Activated CD4-positive, alpha-beta T cell treated with anti-CD3 and anti-CD28 coated beads, Interleukin-2, amount 10 ng/mL, durations not matched to agents 7 days and 5 days (primary cell): ENCODE measurements at regions not wholly inside any gene's neighbourhood (a gene's known extent, or its start where the extent isn't known, plus 50 kb on each side); places are given as distances from the start of the nearest gene placed in this dataset.

Experiments
- CTCF ChIA-PET: fragments of 350-600 bp; sonication (Branson Sonifier 250); formaldehyde crosslinking; loops from one replicate; lab custom pipeline; 2021; ENCODE audit warnings: antibody characterized with exemption; lab: Charles Lee
- POLR2A ChIA-PET: fragments of 350-600 bp; sonication (Branson Sonifier 250); formaldehyde crosslinking; loops from one replicate; lab custom pipeline; 2021; ENCODE audit warnings: antibody characterized with exemption; lab: Charles Lee
- DNase-seq: peaks from one replicate; pipeline ENCODE4 v3.0.0-alpha.2; 2020
- H3K27ac Mint-ChIP-seq: one replicate; pipeline ENCODE4 v1.8.0; 2021; ENCODE audit warnings: mild to moderate bottlenecking, moderate library complexity, mixed read lengths
- H3K27me3 Mint-ChIP-seq: one replicate; pipeline ENCODE4 v1.8.0; 2021; ENCODE audit warnings: mixed read lengths
- H3K36me3 Mint-ChIP-seq: one replicate; pipeline ENCODE4 v1.8.0; 2021; ENCODE audit warnings: low read depth, mixed read lengths
- H3K4me1 Mint-ChIP-seq: one replicate; pipeline ENCODE4 v1.8.0; 2021; ENCODE audit warnings: mixed read lengths
- H3K4me3 Mint-ChIP-seq: one replicate; pipeline ENCODE4 v1.8.0; 2021; ENCODE audit warnings: mild to moderate bottlenecking, moderate library complexity, mixed read lengths
- H3K9me3 Mint-ChIP-seq: one replicate; pipeline ENCODE4 v1.8.0; 2021; ENCODE audit warnings: mixed read lengths

DNA sequence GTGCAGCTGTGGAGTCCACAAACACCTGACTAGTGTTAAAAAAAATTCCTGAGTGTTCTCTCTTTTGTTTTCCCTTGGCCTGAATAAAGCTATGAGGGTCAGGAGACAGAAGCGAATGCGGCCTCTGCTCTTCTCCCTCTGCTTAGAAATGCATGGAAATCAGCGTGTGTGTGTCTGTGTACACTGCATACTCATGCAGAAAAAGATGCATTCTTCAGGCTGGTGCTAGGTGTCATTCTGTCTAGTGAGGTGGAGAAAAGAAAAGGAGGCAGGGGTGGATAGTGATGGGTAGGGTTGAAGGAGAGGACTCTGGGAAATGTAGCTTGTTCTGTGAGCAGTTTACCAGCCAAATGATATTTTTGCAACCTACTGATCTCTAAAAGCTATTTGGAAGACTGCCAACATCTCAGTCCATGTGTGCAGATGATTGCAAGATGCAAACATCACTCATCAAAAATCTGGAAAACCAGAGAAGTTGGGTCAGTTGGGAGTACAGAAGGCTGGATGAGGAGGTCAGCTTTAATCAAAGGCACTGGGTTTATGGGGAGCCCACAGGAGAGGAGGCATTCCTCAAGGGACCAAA, 177.7 kb downstream of the INSIG2 start:
- Mint-ChIP-seq H3K4me1 (no peaks in the 10 kb centered on the region), H3K36me3 (no peaks in the 10 kb centered on the region), H3K27me3 (peaks cover 2% of the 10 kb centered on the region), H3K4me3 (no peak overlapping the region), H3K27ac (no peak overlapping the region), H3K9me3 (no peaks in the 10 kb centered on the region)
- CTCF ChIA-PET, result interaction anchor here (0.5 to 1.5 kb wide), 2 partner anchors 29 to 1004 kb away, joined by 3 to 4 read pairs; no protein-coding TSS in a partner anchor
- no peak for DNase-seq
- POLR2A ChIA-PET, result no interaction called here

DNA sequence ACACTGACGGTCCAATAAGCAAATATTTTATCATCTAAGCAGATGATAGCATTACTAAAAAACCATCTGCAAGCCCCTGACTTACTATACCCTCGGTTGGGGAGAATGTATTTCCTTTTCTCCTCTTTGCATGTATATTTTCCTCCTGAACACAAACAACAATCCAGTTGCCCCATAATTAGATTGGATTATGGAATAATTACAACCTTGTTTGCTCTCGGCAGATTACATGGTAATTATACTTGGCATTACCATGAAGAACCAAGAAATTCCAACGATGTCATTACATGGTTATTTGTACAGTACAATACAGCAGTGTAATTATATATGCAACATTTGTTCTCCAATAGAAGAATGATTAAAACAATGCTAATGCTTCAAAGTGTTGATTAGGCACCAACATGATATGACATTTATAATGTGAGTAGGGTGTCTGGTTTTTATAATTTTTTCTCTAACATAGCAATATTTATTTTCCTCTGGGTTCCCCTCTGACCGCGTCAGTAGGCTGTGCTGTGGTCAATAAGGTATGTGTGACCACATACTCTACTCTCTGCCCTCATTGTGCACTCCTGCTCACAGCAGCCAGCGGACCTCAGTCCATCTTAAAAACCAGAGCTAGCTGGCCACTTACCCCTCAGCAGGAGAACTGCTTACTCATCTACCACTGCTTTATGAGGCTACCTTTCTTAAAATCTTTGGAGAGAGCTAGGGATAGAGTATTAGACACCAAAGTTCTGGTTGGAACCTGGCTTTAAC, 176.1 kb downstream of the INSIG2 start:
- Mint-ChIP-seq H3K27ac (no peak overlapping the region), H3K9me3 (no peaks in the 10 kb centered on the region), H3K4me1 (no peaks in the 10 kb centered on the region), H3K4me3 (no peak overlapping the region), H3K36me3 (no peaks in the 10 kb centered on the region), H3K27me3 (peaks cover 6% of the 10 kb centered on the region)
- DNase-seq, result no peak
- ChIA-PET POLR2A (no interaction called here), CTCF (no interaction called here)

- ChIA-PET CTCF (no interaction called here), POLR2A (no interaction called here)
- no peak overlapping the region for H3K27ac Mint-ChIP-seq
- no peaks in the 10 kb centered on the region for H3K36me3 Mint-ChIP-seq
- DNase-seq, result no peak
- H3K9me3 Mint-ChIP-seq, result no peaks in the 10 kb centered on the region
- H3K4me1 Mint-ChIP-seq, result no peaks in the 10 kb centered on the region
- H3K4me3 Mint-ChIP-seq, result no peak overlapping the region
- H3K27me3 Mint-ChIP-seq, result peaks cover 15% of the 10 kb centered on the region
Observed at GRCh38 chr2:118257696-118258095, 169.4 kb downstream of the INSIG2 start.

DNA sequence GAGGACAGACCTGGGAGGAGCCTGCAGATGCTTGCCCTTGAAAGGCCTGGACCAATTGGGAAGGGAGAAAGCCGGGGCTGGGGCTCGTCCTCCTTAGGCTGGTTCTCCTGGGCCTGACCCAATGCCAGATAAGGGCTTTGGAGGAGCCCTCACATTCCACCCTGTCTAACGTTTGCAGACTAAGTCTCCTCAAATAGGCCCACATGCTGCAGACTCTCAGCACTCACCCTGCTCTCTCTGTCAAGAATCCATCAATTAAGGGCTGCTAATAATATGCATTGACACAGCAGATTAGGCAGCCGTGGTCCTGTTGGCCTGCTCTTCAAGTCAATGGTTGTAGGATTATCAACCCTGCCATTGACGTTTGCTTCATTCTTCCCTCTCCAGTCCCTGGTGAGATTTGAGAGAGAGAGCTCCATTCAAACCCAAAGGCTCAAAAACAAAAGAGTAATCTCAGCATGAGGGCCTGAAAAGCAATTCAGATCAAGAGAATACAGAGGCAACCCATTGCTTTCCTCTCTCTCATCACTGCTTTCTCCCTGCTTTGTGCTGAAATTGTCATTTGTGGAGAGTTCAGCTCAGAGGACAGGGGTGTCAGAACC, 167.6 kb downstream of the INSIG2 start:
- peaks cover 15% of the 10 kb centered on the region for H3K27me3 Mint-ChIP-seq
- H3K4me1 Mint-ChIP-seq, result no peaks in the 10 kb centered on the region
- H3K27ac Mint-ChIP-seq, result no peak overlapping the region
- POLR2A ChIA-PET, result no interaction called here
- CTCF ChIA-PET, result no interaction called here
- no peaks in the 10 kb centered on the region for H3K9me3 Mint-ChIP-seq
- no peak for DNase-seq
- H3K4me3 Mint-ChIP-seq, result no peak overlapping the region
- H3K36me3 Mint-ChIP-seq, result no peaks in the 10 kb centered on the region

DNA sequence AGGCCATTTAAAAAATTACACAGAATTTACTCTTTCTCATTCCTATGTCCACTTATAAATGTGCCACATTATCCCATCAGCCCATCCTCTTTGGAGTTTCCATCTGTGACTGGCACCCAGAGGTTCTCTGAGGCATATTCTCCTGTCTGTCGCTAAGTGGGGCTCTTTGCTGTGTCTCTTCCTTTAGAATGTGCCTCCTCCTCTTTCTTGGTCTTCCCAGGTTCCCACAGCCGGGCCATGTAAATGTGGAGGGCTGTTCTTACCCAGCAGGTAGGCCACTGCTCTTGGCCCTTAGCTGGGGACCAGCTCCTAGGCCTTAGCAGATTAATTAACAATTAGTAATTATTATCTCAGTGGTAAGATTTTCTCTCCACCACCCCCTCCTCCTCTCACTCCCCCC, 167.0 kb downstream of the INSIG2 start:
- Mint-ChIP-seq H3K4me1 (no peaks in the 10 kb centered on the region), H3K4me3 (no peak overlapping the region), H3K9me3 (no peaks in the 10 kb centered on the region), H3K27me3 (peaks cover 14% of the 10 kb centered on the region), H3K36me3 (no peaks in the 10 kb centered on the region), H3K27ac (no peak overlapping the region)
- DNase-seq, result no peak
- ChIA-PET POLR2A (no interaction called here), CTCF (no interaction called here)

- Mint-ChIP-seq H3K27ac (no peak overlapping the region), H3K9me3 (no peaks in the 10 kb centered on the region), H3K4me3 (no peak overlapping the region), H3K36me3 (no peaks in the 10 kb centered on the region), H3K4me1 (no peaks in the 10 kb centered on the region), H3K27me3 (peaks cover 16% of the 10 kb centered on the region)
- POLR2A ChIA-PET, result no interaction called here
- CTCF ChIA-PET, result interaction anchor here (0.6 kb wide), 1 partner anchor 27 kb away, joined by 3 read pairs; no protein-coding TSS in a partner anchor
- DNase-seq, result no peak
Observed at GRCh38 chr2:118254116-118254515, 165.8 kb downstream of the INSIG2 start.

- no peaks in the 10 kb centered on the region for H3K36me3 Mint-ChIP-seq
- H3K4me1 Mint-ChIP-seq, result no peaks in the 10 kb centered on the region
- ChIA-PET POLR2A (no interaction called here), CTCF (no interaction called here)
- no peaks in the 10 kb centered on the region for H3K9me3 Mint-ChIP-seq
- peaks cover 5% of the 10 kb centered on the region for H3K27me3 Mint-ChIP-seq
- H3K27ac Mint-ChIP-seq, result no peak overlapping the region
- H3K4me3 Mint-ChIP-seq, result no peak overlapping the region
- DNase-seq, result no peak
Observed at GRCh38 chr2:118251427-118251826, 163.2 kb downstream of the INSIG2 start.

- POLR2A ChIA-PET, result no interaction called here
- H3K9me3 Mint-ChIP-seq, result no peaks in the 10 kb centered on the region
- H3K27ac Mint-ChIP-seq, result no peak overlapping the region
- no peaks in the 10 kb centered on the region for H3K4me1 Mint-ChIP-seq
- DNase-seq, result no peak
- CTCF ChIA-PET, result no interaction called here
- no peak overlapping the region for H3K4me3 Mint-ChIP-seq
- no peaks in the 10 kb centered on the region for H3K36me3 Mint-ChIP-seq
- H3K27me3 Mint-ChIP-seq, result peaks cover 9% of the 10 kb centered on the region
Observed at GRCh38 chr2:118250463-118250862, 162.2 kb downstream of the INSIG2 start.

- H3K4me3 Mint-ChIP-seq, result no peak overlapping the region
Observed at GRCh38 chr2:118250001-118250400, 161.7 kb downstream of the INSIG2 start.

GRCh38 chr2:118249531-118249930, 161.3 kb downstream of the INSIG2 start:
- Mint-ChIP-seq H3K4me1 (no peaks in the 10 kb centered on the region), H3K27me3 (peaks cover 9% of the 10 kb centered on the region), H3K4me3 (no peak overlapping the region), H3K9me3 (no peaks in the 10 kb centered on the region), H3K36me3 (no peaks in the 10 kb centered on the region), H3K27ac (no peak overlapping the region)
- DNase-seq, result no peak
- ChIA-PET POLR2A (no interaction called here), CTCF (no interaction called here)

More at GRCh38 chr2:118250001-118250400, 161.7 kb downstream of the INSIG2 start:
- CTCF ChIA-PET, result no interaction called here
- no peak for DNase-seq
- Mint-ChIP-seq H3K9me3 (no peaks in the 10 kb centered on the region), H3K27me3 (peaks cover 9% of the 10 kb centered on the region), H3K36me3 (no peaks in the 10 kb centered on the region), H3K4me1 (no peaks in the 10 kb centered on the region), H3K27ac (no peak overlapping the region)
- POLR2A ChIA-PET, result no interaction called here

DNA sequence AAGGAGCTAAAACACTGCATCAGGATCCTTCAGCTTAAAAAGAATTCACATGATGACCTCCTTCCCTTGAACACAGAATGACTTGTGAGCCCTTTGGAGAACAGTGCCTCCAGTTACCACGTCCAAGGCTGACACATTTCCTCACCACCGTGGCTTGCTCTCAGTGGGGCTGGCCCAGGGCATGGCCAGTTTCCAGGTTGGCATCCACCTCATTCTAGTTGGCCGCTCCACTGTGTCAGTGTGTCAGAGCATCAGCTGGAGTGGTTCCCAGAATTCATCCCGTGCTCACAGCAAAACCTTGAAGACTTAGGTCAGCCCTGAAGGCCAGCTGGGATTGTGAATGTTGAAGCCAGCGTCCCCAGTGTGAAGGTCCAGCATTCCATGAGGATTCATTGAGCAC, 158.5 kb downstream of the INSIG2 start:
- POLR2A ChIA-PET, result no interaction called here
- Mint-ChIP-seq H3K4me3 (no peak overlapping the region), H3K27ac (no peak overlapping the region), H3K36me3 (no peaks in the 10 kb centered on the region), H3K9me3 (no peaks in the 10 kb centered on the region), H3K27me3 (peaks cover 17% of the 10 kb centered on the region), H3K4me1 (no peaks in the 10 kb centered on the region)
- CTCF ChIA-PET, result no interaction called here
- DNase-seq, result no peak

DNA sequence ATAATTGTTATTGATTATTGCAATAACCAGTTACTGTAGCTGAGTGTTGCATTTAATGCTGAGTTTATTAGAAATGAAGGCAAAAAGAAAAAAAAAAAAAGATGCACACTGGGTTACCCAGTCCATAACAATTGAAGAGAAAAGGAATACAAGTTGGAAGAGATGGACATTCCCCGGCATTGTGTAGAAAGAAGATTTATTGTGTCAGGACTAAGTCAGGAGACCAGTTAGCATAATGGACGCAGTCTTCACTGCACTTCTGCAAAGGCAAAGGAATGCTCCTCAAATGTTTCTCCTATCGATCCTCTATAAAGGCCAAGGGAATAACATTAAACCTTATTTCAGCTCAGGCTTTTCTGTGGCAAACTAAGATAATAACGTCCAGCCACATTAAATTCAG, 157.8 kb downstream of the INSIG2 start:
- Mint-ChIP-seq H3K27me3 (peaks cover 17% of the 10 kb centered on the region), H3K4me1 (no peaks in the 10 kb centered on the region), H3K36me3 (no peaks in the 10 kb centered on the region), H3K9me3 (no peaks in the 10 kb centered on the region), H3K27ac (no peak overlapping the region), H3K4me3 (no peak overlapping the region)
- POLR2A ChIA-PET, result no interaction called here
- CTCF ChIA-PET, result no interaction called here
- DNase-seq, result no peak

DNA sequence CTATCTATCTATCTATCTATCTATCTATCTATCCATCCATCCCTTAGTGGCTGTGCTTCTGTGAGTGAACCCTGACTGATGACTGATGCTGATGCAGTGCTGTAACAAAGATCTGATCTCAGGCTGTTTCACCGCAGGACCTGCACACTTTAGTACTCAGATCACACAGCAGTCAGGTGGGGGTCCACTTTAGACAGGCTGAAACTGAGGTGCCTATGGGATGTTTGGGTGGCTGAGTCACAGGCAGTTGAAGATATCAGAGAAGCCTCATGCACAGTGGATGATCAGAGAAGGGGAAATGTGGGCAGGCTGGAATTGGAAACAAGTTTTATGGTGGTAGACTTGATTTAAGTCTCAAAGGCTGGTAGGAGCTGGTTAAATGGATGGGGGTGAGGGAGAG, 156.4 kb downstream of the INSIG2 start:
- Mint-ChIP-seq H3K4me1 (no peaks in the 10 kb centered on the region), H3K27ac (no peak overlapping the region), H3K9me3 (no peaks in the 10 kb centered on the region), H3K27me3 (peaks cover 17% of the 10 kb centered on the region), H3K36me3 (no peaks in the 10 kb centered on the region), H3K4me3 (no peak overlapping the region)
- no peak for DNase-seq
- ChIA-PET CTCF (no interaction called here), POLR2A (no interaction called here)
